Activated naive CD4-positive, alpha-beta T cell (primary cell): ENCODE measurements at regions not wholly inside any gene's neighbourhood (a gene's known extent, or its start where the extent isn't known, plus 50 kb on each side); places are given as distances from the start of the nearest gene placed in this dataset.

Experiments
- DNase-seq, 4 experiments: peaks; one replicate each; lab custom pipeline; 2025; lab: John Stamatoyannopoulos, UW

DNA sequence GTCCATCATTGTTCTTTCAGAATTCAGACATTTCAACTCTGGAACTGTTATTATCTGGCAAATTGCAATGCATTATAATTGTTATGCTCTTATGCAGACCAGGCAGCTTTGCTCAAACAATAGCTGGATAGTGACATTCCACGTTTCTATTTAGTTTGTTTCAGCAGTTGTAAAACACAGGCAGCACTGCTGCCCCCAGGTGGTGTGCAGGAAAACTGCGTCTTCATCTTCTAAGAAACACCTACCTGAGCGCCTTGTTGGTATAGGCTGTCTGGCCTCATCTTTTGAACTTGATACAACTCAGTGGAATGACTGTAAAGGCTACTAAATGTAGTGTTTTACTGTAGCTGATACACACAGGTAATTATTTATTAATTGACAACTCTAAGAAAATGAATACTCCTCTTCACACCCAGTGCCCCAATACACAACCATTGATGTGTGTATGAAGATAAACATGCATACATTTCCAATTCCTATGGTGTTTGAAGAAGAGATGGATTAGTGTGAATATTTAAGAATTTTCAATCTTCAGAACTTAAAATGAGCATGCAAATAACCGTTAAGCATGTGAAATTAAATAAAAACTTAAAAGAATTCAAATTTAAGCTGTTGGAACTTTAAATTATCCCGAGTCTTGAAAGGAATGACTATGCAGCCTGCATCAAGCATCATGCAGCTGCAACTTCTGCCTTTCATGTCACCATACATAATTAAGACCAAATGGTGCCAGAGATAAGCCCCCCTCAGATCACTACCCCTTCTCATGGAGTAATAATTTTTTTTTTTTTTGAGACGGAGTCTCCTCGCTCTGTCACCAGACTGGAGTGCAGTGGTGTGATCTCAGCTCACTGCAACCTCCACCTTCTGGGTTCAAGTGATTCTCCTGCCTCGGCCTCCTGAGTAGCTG is 85.6 kb downstream of the CD8B2 start:
- no peak for DNase-seq

DNA sequence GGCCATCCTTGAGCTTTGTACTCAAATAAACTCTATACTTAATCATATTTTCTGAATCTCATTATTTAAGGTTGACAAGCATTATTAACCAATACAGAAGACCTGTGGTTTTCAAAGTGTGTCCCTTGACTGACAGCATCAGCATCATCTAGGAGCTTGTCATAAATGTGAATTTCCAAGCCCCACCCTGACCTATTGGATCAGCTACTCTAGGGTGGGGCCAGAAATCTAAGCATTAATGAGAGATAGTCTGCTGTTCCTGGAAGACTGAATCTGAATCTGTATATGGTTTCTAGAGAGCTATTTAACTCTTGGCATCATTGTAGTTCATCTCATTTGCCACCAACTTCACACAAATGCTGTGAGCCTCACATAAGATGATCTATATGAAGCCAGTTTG is 86.6 kb downstream of the CD8B2 start:
- no peak for DNase-seq

DNA sequence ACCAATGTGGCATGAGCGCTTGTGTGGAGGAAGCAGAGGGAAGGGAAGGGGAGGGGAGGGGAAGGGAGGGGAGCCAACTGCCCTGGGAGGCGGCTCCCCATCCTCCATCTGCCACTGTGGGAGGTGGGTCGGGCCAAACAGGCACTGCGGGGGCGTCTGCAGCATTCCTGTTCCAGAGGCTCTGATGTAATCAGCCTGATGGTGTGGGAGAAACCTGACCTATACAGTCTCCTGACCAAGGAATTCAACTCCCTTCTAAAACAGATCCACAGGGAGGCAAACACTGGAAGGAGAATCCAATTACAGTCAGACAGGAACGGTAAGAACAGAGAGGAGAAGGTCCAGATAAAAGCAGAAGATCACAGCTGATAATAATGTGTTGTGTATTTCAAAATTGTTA is 88.8 kb downstream of the CD8B2 start:
- DNase-seq: no peak

DNA sequence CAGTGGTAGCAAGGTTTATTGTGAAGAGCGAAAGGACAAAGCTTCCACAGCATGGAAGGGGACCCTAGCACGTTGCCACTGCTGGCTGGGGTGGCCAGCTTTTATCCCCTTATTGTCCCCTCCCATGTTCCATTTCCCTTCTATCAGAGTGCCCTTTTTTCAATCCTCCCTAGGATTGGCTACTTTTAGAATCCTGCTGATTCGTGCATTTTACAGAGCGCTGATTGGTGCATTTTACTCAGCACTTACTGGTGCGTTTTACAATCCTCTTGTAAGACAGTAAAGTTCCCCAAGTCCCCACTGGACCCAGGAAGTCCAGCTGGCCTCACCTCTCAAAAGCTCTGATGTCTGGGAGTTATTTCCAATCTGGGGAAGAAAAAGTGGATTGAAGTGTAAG is 90.1 kb downstream of the CD8B2 start:
- DNase-seq: no peak

DNA sequence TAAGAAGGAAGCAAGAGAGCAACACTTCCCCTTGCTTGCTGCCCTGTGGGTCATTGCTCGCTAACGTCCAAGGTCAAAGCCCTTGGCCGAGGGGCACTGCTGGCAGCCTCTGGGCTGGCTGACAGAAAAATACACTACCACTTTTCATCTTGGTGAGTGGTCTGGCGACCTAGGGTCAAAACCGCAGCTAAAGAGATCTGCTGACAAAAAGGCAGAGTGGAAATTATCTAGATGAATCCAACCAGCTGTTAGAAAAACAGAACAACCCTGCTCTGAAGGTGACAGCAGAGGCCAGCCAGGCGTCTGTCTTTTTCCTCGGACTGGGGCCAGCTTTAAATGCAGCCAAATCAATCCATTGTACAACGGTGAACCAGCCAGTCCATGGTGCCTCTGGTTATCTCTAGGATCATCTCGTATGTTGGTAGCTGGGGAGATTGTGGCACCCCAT is 92.6 kb downstream of the CD8B2 start:
- no peak for DNase-seq

DNA sequence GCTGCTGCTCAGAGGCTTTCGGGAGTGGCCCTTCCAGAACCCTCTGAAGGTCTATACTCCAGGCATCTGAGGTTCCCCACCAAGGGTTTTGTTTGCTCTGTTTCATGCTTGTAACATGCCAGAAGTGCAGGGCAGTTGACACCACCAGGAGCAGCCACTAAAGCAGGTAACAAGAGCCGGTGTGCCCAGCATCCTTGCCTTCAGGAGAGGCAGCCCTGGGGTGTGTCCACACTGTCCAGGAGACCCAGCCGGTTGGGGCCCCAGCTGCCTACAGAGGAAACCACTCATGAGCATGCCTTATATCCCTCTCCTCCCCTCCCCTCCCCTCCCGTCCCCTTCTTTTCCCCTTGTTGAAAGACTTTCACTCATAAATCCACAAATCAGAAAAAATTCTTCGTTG is 93.1 kb downstream of the CD8B2 start:
- no peak for DNase-seq

DNA sequence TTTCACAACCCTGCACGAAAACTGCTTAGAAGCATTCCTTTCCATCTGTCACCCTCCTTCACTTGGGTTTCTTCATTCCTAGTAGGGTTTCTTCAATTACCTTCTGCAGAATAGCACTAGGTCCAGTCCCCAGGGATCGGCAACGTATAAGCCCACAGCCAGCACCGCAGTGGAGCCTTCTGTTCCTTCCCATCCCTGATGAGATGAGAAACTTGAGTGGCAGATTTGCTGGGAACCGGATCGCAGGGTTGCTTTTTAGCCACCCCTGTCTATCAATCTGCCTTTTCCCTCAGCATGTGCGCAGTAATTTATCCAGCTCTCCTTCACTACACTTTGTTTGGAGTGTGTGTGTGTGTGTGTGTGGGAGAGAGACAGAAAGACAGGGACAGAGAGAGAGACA is 94.2 kb downstream of the CD8B2 start:
- DNase-seq: no peak

DNA sequence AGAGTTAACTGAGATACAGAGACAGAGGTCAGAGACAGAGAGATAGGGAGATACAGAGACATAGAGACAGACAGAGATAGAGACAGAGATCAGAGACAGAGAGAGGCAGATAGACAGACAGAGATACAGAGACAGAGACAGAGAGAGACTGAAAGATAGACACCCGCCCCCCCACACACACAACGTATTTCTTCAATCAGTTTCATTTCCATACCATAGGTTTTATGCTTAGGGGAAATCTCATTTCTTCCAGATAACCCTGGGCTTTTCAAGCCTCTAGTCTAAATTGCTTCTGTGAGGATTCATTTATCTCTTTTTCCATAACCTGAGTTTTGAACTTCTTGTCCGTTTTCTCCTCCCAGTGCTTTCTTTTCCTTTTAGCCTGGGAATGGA is 94.6 kb downstream of the CD8B2 start:
- no peak for DNase-seq

DNA sequence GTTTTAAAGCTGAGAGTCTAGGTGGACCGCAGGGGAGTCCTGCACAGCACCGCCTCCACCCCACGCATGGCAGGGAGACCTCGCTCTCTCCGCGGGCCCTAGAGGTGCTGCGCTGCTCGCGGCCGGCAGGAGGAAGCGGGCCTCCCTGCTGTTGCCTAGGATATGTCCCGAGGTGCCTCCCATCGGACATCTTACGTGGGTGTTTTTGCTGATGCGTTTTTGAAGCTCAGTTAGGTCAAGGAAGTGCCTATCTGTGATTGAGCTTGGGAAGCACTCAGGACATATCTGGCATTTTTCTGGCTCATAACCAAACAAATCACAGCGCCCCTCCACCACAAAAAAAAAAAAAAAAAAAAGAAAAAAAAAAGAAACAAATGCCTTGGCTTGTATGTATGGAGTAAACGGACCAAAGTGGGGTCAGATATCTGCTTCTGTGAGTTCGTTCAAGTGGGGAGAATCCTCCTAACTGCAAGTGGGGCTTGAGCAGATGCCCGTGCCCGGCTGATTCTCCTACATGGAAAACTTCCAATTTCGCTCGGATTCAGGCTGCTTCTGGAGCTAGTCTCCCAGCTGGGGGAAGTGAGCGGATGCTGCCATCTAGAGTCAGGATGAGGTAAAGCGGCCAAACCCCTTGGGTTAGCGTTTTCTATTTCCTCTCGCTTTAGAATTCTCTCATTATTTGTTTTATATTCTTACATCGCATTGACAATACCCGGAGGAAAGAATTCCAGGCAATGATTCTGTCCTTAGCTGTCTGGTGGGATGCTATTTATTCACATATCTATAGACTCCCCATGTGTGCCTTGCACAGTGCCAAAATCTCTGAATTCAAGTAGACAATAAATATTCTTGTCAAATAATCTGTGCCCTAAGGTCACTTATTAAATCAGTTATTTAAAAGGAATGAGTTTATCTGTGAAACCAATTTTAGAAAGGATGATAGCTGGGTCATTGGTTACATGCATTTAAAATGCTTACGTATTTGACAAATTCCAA is 95.3 kb downstream of the CD8B2 start:
- DNase-seq: peak; percentile 7 to 51 (median 18)

DNA sequence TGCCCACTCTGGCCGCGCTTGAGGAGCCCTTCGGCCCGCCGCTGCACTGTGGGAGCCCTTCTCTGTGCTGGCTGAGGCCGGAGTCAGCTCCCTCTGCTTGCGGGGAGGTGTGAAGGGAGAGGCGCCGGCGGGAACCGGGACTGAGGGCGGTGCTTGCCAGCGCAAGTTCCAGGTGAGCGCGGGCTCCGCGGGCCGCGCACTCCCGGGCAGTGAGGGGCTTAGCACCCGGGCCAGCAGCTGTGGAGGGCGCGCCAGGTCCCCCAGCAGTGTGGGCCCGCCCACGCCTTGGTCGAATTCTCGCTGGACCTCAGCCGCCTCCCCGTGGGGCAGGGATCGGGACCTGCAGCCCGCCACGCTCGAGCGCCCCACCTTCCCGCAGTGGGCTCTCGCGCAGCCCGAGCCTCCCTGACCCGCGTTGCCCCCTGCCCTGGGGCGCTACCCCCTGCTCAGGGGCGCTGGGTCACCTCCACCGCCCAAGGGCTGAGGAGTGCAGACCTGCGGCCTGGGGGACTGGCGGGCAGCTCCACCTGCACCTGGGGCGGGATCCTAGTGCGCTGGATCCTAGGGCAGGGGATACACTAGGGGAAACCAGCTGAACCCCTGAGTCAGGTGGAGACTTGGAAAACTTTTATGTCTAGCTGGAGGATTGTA is 97.3 kb downstream of the CD8B2 start:
- DNase-seq: no peak

DNA sequence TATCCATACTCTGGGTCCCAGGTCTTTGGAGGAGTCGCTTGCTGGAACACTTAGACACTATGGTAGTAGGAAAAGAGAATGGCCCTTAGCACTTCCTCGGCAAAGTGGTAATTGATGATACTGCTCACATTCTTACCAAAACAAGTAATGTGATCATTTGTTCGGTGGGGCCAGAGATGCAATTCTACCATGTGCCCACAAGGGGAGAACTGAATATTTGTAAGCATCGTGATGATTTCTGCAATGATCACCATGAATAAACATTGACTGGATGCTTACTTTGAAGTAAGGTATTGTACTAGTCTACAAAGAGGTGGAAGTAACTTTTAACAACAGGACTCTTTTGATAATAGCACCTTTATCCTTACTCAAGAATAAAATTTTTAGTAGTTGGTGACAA is 109.7 kb downstream of the CD8B2 start:
- DNase-seq: no peak

DNA sequence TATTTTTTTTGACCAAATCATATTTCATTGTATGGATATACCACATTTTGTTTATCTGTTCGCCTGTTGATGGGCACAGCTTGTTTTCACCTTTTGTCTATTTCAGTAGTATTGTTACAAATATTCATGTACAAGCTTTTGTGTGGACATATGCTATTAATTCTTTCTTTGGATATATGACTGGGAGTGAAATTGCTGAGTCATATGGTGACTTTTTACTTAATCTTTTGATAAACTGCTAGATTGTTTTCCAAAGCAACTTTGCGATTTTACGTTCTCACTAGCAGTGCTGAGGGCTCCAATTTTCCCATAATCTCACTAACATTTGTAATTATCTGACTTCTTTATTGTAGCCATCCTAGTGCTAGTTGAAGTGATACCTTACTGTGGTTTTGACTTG is 112.4 kb downstream of the CD8B2 start:
- no peak for DNase-seq

DNA sequence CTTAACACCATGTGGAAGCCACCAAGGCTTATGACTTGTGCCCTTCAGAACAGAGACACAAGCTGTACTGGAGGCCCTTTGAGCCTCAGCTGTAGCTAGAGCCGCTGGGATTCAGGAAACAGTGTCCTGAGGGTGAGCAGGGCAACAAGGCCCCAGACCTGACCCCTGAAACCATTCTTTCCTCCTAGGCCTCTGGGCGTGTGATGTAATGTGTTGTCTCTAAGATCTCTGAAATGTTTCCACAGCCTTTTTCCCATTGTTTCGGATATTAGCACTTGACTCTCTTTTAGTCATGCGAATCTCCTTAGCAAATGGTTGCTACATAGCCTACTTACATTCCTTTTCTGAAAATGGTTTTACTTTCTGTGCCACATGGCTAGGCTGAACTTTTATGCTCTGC is 114.9 kb downstream of the CD8B2 start:
- DNase-seq: no peak

DNA sequence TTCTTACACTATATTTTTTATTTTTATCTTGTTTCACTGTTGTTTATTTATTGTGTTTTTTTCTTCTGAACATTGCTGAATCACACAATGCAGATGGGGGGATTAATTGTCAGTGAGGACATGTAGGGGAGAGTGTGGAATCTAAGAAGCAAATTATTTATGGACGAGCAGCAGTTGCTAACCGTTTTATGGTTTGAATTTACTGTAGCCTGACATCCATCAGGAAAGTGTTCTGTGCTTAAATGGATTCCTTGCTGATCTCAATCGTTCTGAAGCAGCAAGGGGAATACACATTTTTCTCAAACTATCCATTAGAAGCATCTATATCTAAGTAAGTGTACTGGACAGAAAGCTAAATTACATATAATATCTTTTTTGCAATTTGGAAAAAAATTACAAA is 119.5 kb downstream of the CD8B2 start:
- no peak for DNase-seq

DNA sequence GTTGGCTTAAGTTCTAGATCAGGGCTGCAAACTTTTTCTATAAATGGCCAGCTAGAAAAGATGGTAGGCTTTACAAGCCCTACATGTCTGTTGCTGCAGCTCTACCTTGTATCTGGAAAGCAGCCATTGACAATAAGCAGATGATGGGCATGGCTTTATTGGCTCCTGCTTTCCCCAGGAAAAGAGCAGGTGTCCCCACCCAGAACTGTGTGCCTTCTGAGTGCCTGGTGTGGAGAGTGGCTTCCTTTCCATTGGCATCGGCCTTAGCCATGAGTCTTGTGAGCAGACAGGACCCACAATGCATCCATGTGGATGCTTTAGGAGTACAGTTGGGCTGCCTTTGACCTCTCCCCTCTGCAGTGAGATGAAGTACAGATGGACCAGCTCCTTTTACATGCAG is 120.2 kb downstream of the CD8B2 start:
- DNase-seq: no peak

DNA sequence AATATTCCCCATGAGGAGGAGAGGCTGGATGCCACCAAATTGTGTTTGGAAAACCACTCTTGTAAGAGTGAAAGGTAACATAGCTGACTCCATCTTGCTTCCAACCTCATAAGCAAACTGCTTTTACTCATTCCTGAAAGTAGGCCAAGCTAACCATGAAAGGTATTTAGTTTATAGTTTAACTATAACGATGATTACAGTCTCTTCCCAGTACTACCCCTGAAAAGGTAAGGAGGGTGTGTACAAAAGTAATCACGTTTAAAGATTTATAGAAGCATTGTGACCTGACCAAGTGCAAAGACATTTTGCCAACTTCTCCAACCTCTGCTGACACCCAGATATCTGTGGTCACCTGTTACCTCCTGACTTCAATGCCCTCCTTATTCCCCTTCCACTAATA is 122.6 kb downstream of the CD8B2 start:
- no peak for DNase-seq

DNA sequence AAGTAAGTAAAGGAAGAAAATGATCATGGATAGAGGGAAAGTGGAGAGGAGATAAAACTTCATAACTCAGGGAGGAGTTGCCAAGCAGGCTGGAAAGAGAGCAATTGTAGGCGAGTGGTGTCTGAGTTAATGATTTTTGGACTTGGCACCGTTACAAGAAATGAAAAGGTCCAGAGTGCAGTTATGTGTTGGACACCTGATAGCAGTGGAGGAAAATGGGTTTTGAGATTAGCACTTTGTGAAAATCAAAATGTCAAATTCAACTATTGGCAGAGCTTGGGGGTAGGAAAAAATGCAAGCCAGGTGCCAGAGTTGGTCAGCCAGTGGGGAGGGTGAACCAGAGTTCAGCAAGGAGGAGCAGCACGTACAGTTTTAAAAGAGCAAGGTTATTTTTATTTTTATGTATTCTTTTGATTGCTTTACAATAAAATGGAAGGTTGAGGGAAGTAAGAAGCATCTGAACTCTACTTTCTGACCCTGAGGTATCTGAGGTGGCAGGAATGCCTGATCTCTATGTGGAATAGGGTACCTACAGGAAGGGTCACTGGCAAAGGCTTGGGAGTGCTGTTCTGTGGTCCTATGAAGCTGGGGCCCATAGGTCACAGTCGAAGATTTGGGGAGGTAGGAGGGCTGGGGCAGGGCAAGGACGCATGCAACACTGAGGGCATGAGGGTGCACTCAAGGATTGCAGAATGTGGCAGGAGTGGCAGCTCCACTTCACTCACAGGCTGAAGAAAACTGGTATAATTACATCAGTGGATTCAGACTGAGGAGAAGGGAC is 127.5 kb downstream of the CD8B2 start:
- DNase-seq: no peak

DNA sequence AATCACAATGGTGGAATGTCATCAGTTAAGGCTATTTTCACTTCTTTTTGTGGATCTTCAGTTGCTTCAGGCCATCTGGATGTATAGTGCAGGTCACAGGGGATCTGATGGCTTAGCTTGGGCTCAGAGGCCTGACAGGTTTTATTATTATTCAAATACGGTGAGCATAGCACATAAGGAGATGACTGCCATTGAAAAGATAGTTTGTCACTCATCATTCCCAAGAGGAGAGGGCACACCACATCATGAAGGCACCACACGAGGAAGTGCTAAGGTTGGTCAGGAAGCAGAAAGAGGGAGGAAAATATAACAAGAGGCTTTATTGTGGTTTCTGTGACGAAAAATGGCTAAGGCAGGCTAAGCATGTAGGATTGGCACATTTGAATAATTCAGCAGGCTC is 131.4 kb downstream of the CD8B2 start:
- no peak for DNase-seq

DNA sequence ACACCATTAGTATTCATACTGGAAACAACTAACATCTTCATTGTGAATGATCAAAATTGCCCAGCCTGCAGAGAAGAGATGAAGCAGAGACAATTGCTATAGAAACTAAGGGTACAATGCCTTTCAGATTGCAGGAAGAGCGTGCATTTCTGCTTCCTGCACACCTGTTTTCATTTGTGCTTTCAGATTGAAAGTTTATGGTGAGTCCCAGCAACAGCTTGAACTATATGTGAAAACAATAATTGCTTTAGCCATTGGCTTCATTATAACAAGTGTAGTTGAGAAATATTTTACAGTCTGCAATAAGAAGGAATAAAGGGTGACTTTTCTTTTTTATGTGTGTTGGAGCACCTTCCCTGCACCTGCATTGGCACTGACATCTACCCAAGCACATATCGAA is 136.3 kb downstream of the CD8B2 start:
- DNase-seq: no peak

DNA sequence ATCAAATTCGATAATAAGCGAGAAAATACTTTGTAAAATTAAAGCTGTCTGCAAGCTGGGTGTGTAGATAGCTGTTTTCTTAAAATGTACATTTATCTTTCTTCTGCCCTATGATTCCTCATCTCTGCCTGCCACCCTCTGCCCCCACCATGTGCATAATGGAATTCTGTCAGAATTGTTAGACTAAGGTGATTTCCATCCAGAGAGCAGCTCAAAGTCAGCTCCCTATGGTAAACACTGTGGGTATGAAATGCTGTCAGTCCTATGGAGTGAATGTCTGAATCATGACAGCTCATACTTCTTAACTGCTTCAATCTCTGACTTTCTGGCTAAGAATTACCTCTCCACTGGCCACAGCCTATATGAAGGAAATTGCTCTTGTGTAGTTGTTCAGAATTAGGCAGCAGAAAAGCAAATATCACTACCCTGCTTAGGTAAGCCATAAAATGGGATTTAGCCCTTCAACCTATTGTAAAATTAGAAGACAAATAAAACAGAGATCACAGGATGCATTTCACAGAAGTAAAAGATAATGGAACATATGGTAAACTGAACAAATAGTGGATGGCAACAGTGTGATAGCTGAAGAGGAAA is 137.7 kb downstream of the CD8B2 start:
- DNase-seq: no peak

DNA sequence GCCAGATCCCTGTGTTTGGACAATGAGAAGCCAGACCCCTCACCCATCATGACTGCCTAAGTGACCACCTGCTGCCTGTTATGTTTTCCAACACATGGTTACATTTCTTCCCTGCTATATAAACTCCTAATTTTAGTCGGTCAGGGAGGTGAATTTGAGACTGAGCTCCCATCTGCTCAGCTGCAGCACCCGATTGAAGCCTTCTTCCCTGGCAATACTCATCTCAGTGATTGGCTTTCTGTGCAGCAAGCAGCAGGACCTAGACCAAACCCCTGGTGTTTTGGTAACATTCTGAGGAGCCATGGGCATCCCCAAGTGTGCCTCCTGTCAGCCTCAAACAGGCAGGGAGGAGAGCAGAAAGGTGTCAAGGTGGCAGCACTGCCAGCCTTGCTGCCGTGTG is 141.2 kb downstream of the CD8B2 start:
- DNase-seq: no peak
